Hepatocyte (in vitro differentiated cells): ENCODE measurements at regions not wholly inside any gene's neighbourhood (a gene's known extent, or its start where the extent isn't known, plus 50 kb on each side); places are given as distances from the start of the nearest gene placed in this dataset.

Experiments used
- DNase-seq: peaks from one replicate; pipeline ENCODE4 v3.0.0-alpha.2; 2016; ENCODE audit warnings: low spot score
- H2AFZ ChIP-seq: fragments of 200-600 bp; sonication (generic); 2 replicates; pipeline ENCODE4 v1.6.0; 2016; ENCODE audit warnings: antibody characterized with exemption, mild to moderate bottlenecking
- H3K27ac ChIP-seq: fragments of 200-600 bp; sonication (generic); 2 replicates; pipeline ENCODE4 v1.5.1; 2016; ENCODE audit warnings: mild to moderate bottlenecking
- H3K27me3 ChIP-seq: fragments of 200-600 bp; sonication (generic); 2 replicates; pipeline ENCODE4 v1.6.1; 2016
- H3K36me3 ChIP-seq: fragments of 200-600 bp; sonication (generic); replicated peaks from 2 replicates; pipeline ENCODE4 v1.5.1; 2016; ENCODE audit warnings: low read depth; ENCODE audit not compliant: insufficient read depth
- H3K4me1 ChIP-seq: fragments of 200-600 bp; sonication (generic); 2 replicates; pipeline ENCODE4 v1.5.1; 2016; ENCODE audit warnings: mild to moderate bottlenecking, moderate library complexity; ENCODE audit not compliant: insufficient read depth
- H3K4me2 ChIP-seq: fragments of 200-600 bp; sonication (generic); 2 replicates; pipeline ENCODE4 v1.6.0; 2016
- H3K4me3 ChIP-seq: fragments of 200-600 bp; sonication (generic); 2 replicates; pipeline ENCODE4 v1.5.1; 2016; ENCODE audit warnings: mild to moderate bottlenecking
- H3K79me2 ChIP-seq: fragments of 200-600 bp; sonication (generic); 2 replicates; pipeline ENCODE4 v1.6.0; 2017; ENCODE audit warnings: mild to moderate bottlenecking
- H3K9me2 ChIP-seq: fragments of 200-600 bp; sonication (generic); replicated peaks from 2 replicates; pipeline ENCODE4 v1.6.0; 2017; ENCODE audit warnings: mild to moderate bottlenecking; ENCODE audit not compliant: insufficient read depth
- H3K9me3 ChIP-seq: fragments of 200-600 bp; sonication (generic); 2 replicates; pipeline ENCODE4 v1.5.1; 2016; ENCODE audit warnings: low read depth, mild to moderate bottlenecking
- H4K20me1 ChIP-seq: fragments of 200-600 bp; sonication (generic); 2 replicates; pipeline ENCODE4 v1.6.0; 2016; ENCODE audit warnings: mild to moderate bottlenecking; ENCODE audit not compliant: insufficient read depth, poor library complexity, severe bottlenecking
- CTCF ChIP-seq: fragments of 200-600 bp; sonication (generic); IDR thresholded peaks from 2 replicates; pipeline ENCODE4 v1.5.1; 2016; ENCODE audit warnings: antibody characterized with exemption, mild to moderate bottlenecking; ENCODE audit not compliant: poor library complexity
- EZH2 ChIP-seq: fragments of 200-600 bp; sonication (generic); IDR thresholded peaks from 2 replicates; pipeline ENCODE4 v1.6.1; 2016; ENCODE audit warnings: antibody characterized with exemption, mild to moderate bottlenecking, borderline replicate concordance
- EZH2phosphoT487 ChIP-seq: fragments of 200-600 bp; sonication (generic); IDR thresholded peaks from one replicate; pipeline ENCODE4 v1.6.1; 2018; ENCODE audit warnings: antibody characterized with exemption, mild to moderate bottlenecking, low read depth, moderate library complexity; ENCODE audit not compliant: unreplicated experiment, severe bottlenecking
- WGBS: methylation state at CpG from one replicate; pipeline ENCODE4 v1.1.6; 2016; ENCODE audit warnings: low lambda C conversion rate; ENCODE audit errors: missing lambda C conversion rate; 5-methylcytosine and 5-hydroxymethylcytosine counted together

- Histone ChIP-seq H3K27me3 (no peaks in the 10 kb centered on the region), H3K27ac (no peak overlapping the region), H3K4me1 (no peaks in the 10 kb centered on the region), H3K4me3 (no peak overlapping the region), H3K79me2 (no peaks in the 10 kb centered on the region), H3K9me3 (no peaks in the 10 kb centered on the region), H2AFZ (no peak overlapping the region), H3K36me3 (no peaks in the 10 kb centered on the region), H3K9me2 (no peaks in the 10 kb centered on the region), H3K4me2 (no peak overlapping the region), H4K20me1 (no peaks in the 10 kb centered on the region)
- 48% methylated on average over 4 of the region's 4 CpGs for WGBS
- no peak for DNase-seq
- TF ChIP-seq CTCF = no peak
- no peak for TF ChIP-seq EZH2phosphoT487
- no peak for TF ChIP-seq EZH2
Measured at GRCh38 chr3:111321786-111322185, 220.2 kb upstream of the CD96 start.

DNA sequence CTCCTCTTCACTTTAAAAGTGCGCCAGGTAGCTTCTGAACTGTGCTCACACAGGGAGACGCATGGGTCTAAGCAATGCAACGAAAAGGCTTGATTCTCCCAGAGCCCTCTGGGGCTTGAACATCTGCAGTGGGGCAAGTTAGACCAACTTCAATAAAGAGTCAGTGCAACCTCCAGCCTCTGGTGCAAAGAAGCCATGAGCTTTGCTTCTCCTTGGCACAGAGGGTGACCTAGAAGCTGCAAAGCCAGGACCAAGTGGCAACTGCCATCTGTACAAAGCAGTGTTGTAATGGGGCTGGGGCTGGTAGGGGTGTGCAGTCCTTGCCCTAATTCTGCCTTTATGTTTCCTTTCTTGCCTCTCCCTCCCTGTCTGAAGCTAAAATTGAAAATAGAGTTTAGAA, 219.0 kb upstream of the CD96 start:
- TF ChIP-seq CTCF = no peak
- no peak for TF ChIP-seq EZH2phosphoT487
- no peak for TF ChIP-seq EZH2
- 90% methylated on average over 3 of the region's 3 CpGs for WGBS

GRCh38 chr3:111324151-111324550, 217.8 kb upstream of the CD96 start:
- Histone ChIP-seq H3K9me3 (no peaks in the 10 kb centered on the region), H3K4me1 (no peaks in the 10 kb centered on the region), H2AFZ (peak overlapping the region; percentile 36), H3K9me2 (no peaks in the 10 kb centered on the region), H3K79me2 (no peaks in the 10 kb centered on the region), H4K20me1 (no peaks in the 10 kb centered on the region), H3K27ac (no peak overlapping the region), H3K36me3 (no peaks in the 10 kb centered on the region), H3K4me3 (no peak overlapping the region), H3K4me2 (no peak overlapping the region), H3K27me3 (no peaks in the 10 kb centered on the region)
- TF ChIP-seq CTCF = no peak
- no peak for DNase-seq
- WGBS = 73% methylated on average over 2 of the region's 2 CpGs

More for the DNA sequence above, 219.0 kb upstream of the CD96 start:
- Histone ChIP-seq H4K20me1 (no peaks in the 10 kb centered on the region), H3K27ac (no peak overlapping the region), H2AFZ (no peak overlapping the region), H3K36me3 (no peaks in the 10 kb centered on the region), H3K4me3 (no peak overlapping the region), H3K79me2 (no peaks in the 10 kb centered on the region), H3K27me3 (no peaks in the 10 kb centered on the region), H3K9me3 (no peaks in the 10 kb centered on the region), H3K4me1 (no peaks in the 10 kb centered on the region), H3K4me2 (no peak overlapping the region), H3K9me2 (no peaks in the 10 kb centered on the region)
- DNase-seq = no peak

- H3K4me2 ChIP-seq = no peak overlapping the region
- H3K4me3 ChIP-seq = no peak overlapping the region
- H3K27ac ChIP-seq = no peak overlapping the region
- H4K20me1 ChIP-seq = no peaks in the 10 kb centered on the region
- H3K79me2 ChIP-seq = no peaks in the 10 kb centered on the region
- TF ChIP-seq CTCF = no peak
- no peak for TF ChIP-seq EZH2
- no peak for TF ChIP-seq EZH2phosphoT487
- no peaks in the 10 kb centered on the region for H3K9me3 ChIP-seq
- H2AFZ ChIP-seq = no peak overlapping the region
- H3K4me1 ChIP-seq = no peaks in the 10 kb centered on the region
- no peaks in the 10 kb centered on the region for H3K9me2 ChIP-seq
- 96% methylated on average over 1 of the region's 1 CpG for WGBS
- no peak for DNase-seq
- no peaks in the 10 kb centered on the region for H3K27me3 ChIP-seq
- no peaks in the 10 kb centered on the region for H3K36me3 ChIP-seq
Measured at GRCh38 chr3:111324645-111325044, 217.4 kb upstream of the CD96 start.
